GM18507 (cell line): ENCODE measurements at regions not wholly inside any gene's neighbourhood (a gene's known extent, or its start where the extent isn't known, plus 50 kb on each side); places are given as distances from the start of the nearest gene placed in this dataset.

Experiments
- DNase-seq: peaks from one replicate; pipeline ENCODE4 v3.0.0; 2011; ENCODE audit warnings: low read depth; ENCODE audit not compliant: insufficient read length; ENCODE audit errors: extremely low spot score
- FAIRE-seq: peaks from 2 replicates; lab custom pipeline; 2011; peaks lifted over from hg19 to GRCh38; lab: Jason Lieb, UNC

- no peak for FAIRE-seq
- DNase-seq: no peak
Measured at GRCh38 chr1:57866998-57867397, 443.1 kb upstream of the DAB1 start.

- FAIRE-seq: no peak
Measured at GRCh38 chr1:57860931-57861565, 437.2 kb upstream of the DAB1 start.

GRCh38 chr1:57860325-57860724 lies 436.5 kb upstream of the DAB1 start:
- no peak for DNase-seq

More at GRCh38 chr1:57860931-57861565, 437.2 kb upstream of the DAB1 start:
- no peak for DNase-seq

GRCh38 chr1:57858740-57859139 lies 434.9 kb upstream of the DAB1 start:
- no peak for FAIRE-seq
- no peak for DNase-seq

More at GRCh38 chr1:57860325-57860724, 436.5 kb upstream of the DAB1 start:
- FAIRE-seq: no peak

- FAIRE-seq: no peak
- no peak for DNase-seq
Measured at GRCh38 chr1:57857809-57858208, 433.9 kb upstream of the DAB1 start.

- FAIRE-seq (no peak), DNase-seq (no peak)
Measured at GRCh38 chr1:57854436-57854835, 430.6 kb upstream of the DAB1 start.

- FAIRE-seq (no peak), DNase-seq (no peak)
Measured at GRCh38 chr1:57850176-57850940, 426.5 kb upstream of the DAB1 start.

GRCh38 chr1:57848406-57848805 lies 424.5 kb upstream of the DAB1 start:
- FAIRE-seq (no peak), DNase-seq (no peak)

- FAIRE-seq: no peak
- no peak for DNase-seq
Measured at GRCh38 chr1:57845041-57845440, 421.2 kb upstream of the DAB1 start.

GRCh38 chr1:57844382-57844980 lies 420.6 kb upstream of the DAB1 start:
- DNase-seq: no peak
- FAIRE-seq: no peak

GRCh38 chr1:57843760-57844159 lies 419.9 kb upstream of the DAB1 start:
- DNase-seq (no peak), FAIRE-seq (no peak)

GRCh38 chr1:57839526-57839925 lies 415.7 kb upstream of the DAB1 start:
- DNase-seq (no peak), FAIRE-seq (no peak)

- FAIRE-seq (no peak), DNase-seq (no peak)
Measured at GRCh38 chr1:57839067-57839466, 415.2 kb upstream of the DAB1 start.

GRCh38 chr1:57835620-57836019 lies 411.8 kb upstream of the DAB1 start:
- DNase-seq (no peak), FAIRE-seq (no peak)

GRCh38 chr1:57833296-57833695 lies 409.4 kb upstream of the DAB1 start:
- FAIRE-seq (no peak), DNase-seq (no peak)

GRCh38 chr1:57832612-57833011 lies 408.8 kb upstream of the DAB1 start:
- DNase-seq: no peak
- no peak for FAIRE-seq

- FAIRE-seq (no peak), DNase-seq (no peak)
Measured at GRCh38 chr1:57831624-57832023, 407.8 kb upstream of the DAB1 start.

- FAIRE-seq (no peak), DNase-seq (no peak)
Measured at GRCh38 chr1:57826535-57826934, 402.7 kb upstream of the DAB1 start.

- DNase-seq (no peak), FAIRE-seq (no peak)
Measured at GRCh38 chr1:57824535-57824934, 400.7 kb upstream of the DAB1 start.

GRCh38 chr1:57820356-57821095 lies 396.7 kb upstream of the DAB1 start:
- DNase-seq: no peak

More at GRCh38 chr1:57820356-57821095, 396.7 kb upstream of the DAB1 start:
- FAIRE-seq: no peak
